HG03025 (cell line): ENCODE measurements at regions not wholly inside any gene's neighbourhood (a gene's known extent, or its start where the extent isn't known, plus 50 kb on each side); places are given as distances from the start of the nearest gene placed in this dataset.
"Not testable (repeated sequence)": the region's sequence is repeated elsewhere in the genome, so short reads cannot be mapped to it uniquely, and the experiment has no call there.

Source experiments
- ATAC-seq: cut with Tn5 transposase; IDR thresholded peaks from one replicate; pipeline ENCODE4 v1.9.1; 2021; ENCODE audit warnings: mild to moderate bottlenecking, moderate library complexity; ENCODE audit not compliant: unreplicated experiment, low FRiP score

- no peak for ATAC-seq
These were observed 1046.7 kb upstream of the SLC39A10 start for GRCh38 chr2:194610297-194610696.

DNA sequence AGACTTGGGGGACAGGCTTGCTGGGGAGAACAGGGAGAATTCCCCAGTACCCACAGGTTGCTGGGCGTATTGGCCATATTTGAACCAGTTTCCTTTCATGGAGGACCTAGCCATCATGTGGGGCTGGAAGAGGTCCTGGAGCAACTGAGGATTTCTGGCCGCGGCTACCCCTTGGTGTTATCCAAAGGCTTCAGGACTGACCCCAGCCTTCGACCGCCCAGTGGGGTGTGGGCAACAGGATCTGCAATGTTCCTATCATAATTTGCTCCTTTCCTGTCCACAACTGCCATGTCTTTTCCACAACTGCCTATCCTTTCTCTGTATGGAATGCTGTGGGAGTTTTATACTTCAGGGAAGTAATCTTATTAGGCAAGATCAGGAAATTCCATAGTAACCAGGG lies 1053.6 kb upstream of the SLC39A10 start:
- ATAC-seq: no peak

GRCh38 chr2:194602750-194603149 lies 1054.3 kb upstream of the SLC39A10 start:
- no peak for ATAC-seq

- no peak for ATAC-seq
These were observed 1065.8 kb upstream of the SLC39A10 start for GRCh38 chr2:194591192-194591591.

- ATAC-seq: no peak
These were observed 1069.2 kb upstream of the SLC39A10 start for GRCh38 chr2:194587739-194588270.

- ATAC-seq: peak; percentile 21
These were observed 1089.4 kb upstream of the SLC39A10 start for GRCh38 chr2:194567661-194568017.

DNA sequence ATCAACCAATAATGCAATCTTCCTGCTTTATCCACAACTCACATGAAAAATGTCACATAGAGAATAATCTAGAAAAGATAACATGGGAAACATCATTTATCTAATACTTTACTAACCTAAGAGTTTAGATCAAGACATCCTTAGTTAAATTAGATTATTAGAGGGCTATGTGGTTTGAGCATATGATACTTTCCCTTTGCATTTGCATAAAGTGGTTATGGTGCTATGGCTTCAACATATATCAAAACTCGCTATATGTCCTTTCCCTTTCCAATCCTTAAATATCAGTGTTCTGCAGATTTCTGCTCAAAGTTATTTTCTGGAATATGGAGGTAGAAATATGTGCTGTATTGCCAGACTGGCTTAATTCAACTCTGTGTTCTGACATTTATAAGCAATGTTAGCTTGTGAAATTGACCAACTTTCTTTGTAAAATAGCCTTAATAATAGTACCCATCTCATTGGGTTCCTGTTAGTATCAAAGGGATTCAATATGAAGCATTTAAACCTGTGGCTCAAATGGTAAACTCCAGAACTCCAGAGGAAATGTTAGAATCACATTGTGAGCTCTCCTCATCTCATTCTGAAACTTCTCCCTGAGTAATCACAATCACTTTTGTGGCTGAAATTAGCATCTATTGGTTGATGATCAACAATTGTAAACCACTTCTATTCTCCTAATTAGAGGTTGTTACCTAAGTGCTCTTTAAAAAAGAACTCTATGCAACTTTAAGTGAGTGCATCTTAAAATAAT lies 1089.9 kb upstream of the SLC39A10 start:
- ATAC-seq: peak; percentile 57

DNA sequence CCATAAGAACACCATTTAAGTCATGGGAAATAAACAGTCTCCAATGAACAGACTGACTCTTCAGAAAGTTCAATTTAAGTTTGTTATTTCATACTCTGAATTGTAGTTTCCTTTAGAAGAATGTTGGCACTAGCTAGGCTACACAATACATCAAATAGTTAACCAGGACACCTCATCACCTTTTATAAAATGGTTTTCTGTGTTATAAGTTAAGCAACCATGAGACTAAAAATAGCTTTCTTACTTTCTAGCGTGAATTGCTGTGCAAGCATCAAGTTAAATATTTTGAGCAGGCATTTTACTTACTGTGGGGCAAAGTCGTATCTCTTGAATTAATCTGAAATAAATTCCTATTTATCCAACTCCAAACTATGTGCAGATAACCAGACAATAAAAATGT lies 1092.6 kb upstream of the SLC39A10 start:
- no peak for ATAC-seq

DNA sequence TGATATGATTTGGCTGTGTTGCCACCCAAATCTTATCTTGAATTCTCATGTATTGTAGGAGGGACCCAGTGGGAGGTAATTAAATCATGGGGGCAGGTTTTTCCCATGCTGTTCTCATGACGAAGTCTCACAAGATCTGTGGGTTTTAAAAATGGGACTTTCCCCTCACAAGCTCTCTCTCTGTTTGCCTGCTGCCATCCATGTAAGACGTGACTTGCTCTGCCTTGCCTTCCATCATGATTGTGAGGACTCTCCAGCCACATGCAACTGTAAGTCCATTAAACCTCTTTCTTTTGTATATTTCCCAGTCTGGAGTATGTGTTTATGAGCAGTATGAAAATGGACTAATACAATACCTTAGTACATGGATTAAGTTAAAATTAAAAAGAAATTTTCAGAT lies 1094.7 kb upstream of the SLC39A10 start:
- no peak for ATAC-seq

- no peak for ATAC-seq
These were observed 1097.1 kb upstream of the SLC39A10 start for GRCh38 chr2:194559964-194560363.

GRCh38 chr2:194559523-194559922 lies 1097.5 kb upstream of the SLC39A10 start:
- ATAC-seq: no peak

GRCh38 chr2:194557993-194558392 lies 1099.0 kb upstream of the SLC39A10 start:
- ATAC-seq: no peak

- ATAC-seq: no peak
These were observed 1100.4 kb upstream of the SLC39A10 start for GRCh38 chr2:194556629-194557028.

GRCh38 chr2:194553980-194554379 lies 1103.0 kb upstream of the SLC39A10 start:
- no peak for ATAC-seq

GRCh38 chr2:194550702-194551101 lies 1106.3 kb upstream of the SLC39A10 start:
- no peak for ATAC-seq

DNA sequence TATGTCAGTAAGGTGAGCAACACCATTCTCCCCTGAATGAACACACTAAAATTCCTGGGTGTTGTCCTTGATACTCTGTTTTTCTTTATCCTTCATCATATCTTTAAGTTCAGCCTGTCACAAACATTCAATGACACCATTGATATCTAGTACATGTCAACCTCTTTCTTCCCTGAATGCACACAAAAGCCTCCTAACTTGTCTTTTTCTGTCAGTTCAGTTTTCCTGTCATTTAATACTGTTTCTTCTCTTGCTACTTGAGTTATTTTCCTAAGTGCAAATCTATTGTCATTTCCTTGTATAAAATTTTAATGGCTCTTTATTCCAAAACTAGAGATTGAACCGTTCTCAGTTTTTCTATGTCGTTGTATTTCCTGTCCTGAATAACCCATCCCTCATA lies 1107.6 kb upstream of the SLC39A10 start:
- no peak for ATAC-seq

- ATAC-seq: no peak
These were observed 1111.0 kb upstream of the SLC39A10 start for GRCh38 chr2:194545978-194546377.

DNA sequence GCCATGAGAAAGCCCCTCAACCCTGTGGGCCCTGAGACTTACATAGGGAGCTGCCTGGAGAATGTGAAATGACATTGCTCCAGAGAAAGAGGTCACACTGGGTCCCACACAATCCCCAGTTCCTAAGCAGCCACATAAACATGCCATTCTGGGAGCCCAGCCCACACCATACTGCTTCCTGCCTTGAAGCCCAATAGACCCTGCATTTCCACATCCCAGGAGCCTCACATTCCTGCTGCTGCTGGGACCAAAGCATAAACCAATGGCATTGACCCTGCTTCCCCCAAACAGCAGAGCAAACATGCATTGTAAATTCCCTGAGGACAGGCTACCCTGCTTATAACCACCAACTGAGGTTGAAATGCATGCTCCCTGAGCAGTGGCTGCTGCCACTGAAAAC lies 1117.6 kb upstream of the SLC39A10 start:
- no peak for ATAC-seq

GRCh38 chr2:194526121-194526520 lies 1130.9 kb upstream of the SLC39A10 start:
- no peak for ATAC-seq

DNA sequence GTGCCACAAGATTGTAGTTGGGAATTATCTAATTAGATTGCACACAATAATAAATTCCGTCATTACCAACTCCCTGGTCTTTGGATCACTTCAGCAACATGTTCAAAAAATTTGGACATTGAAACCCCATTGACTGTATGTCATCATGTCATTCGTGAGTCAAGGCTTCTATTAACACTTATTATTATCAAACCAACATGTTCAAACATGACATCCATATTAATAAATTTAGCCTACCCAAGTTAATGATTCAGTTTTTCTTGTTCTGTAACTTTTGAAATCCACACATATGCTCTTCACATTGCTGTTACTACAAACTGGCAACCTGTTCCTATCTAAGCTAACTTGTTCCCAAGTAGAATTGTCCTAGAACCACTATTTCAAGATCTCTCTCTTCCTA lies 1142.7 kb upstream of the SLC39A10 start:
- no peak for ATAC-seq

DNA sequence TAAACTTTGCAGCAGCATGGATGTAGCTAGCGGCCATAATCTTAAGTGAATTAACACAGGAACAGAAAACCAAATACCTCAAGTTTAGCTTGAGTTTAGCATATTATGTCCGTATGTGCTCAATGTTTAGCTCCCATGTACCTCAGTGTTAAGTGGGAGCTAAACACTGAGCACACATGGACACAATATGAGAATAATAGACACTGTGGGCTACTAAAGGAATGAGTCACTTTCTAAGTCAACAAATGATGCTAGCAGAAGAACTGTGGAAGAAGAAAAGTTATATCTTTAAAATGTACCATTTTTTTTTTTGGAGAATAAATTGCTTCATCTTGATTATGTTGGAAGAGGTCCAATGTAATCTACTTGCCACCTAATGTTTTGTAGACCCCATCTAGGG lies 1146.0 kb upstream of the SLC39A10 start:
- ATAC-seq: not testable (repeated sequence)

GRCh38 chr2:194504876-194505275 lies 1152.2 kb upstream of the SLC39A10 start:
- ATAC-seq: not testable (repeated sequence)
